K562 (cell line): ENCODE measurements at regions not wholly inside any gene's neighbourhood (a gene's known extent, or its start where the extent isn't known, plus 50 kb on each side); places are given as distances from the start of the nearest gene placed in this dataset.
"Not testable (repeated sequence)": the region's sequence is repeated elsewhere in the genome, so short reads cannot be mapped to it uniquely, and the experiment has no call there.

Experiments used
- E2F1 ChIP-seq: sonication (generic); formaldehyde crosslinking; IDR thresholded peaks from 2 replicates; pipeline ENCODE4 v1.8.1; 2023; ENCODE audit warnings: mild to moderate bottlenecking, missing genetic modification reagents, moderate library complexity
- JUND ChIP-seq, 2 experiments: IDR thresholded peaks; 2 replicates in 1 of 2; 3 replicates in 1 of 2; pipeline ENCODE4 v1.6.1; 2011; ENCODE audit warnings: borderline replicate concordance in 2 of 2, low read depth in 2 of 2, low read length in 2 of 2, improper control_type of control experiment in 1 of 2, missing biosample characterization in 1 of 2, missing genetic modification characterization in 1 of 2, missing genetic modification reagents in 1 of 2
- SIN3B ChIP-seq: fragments of 450-650 bp; IDR thresholded peaks from 2 replicates; pipeline ENCODE4 v1.6.1; 2017; ENCODE audit warnings: low read depth, mild to moderate bottlenecking, moderate library complexity
- SMARCC2 ChIP-seq: fragments of 450-650 bp; IDR thresholded peaks from 2 replicates; pipeline ENCODE4 v1.6.1; 2017; ENCODE audit warnings: antibody characterized with exemption, moderate library complexity, mild to moderate bottlenecking, low read depth
- ZNF398 ChIP-seq: fragments of 250-450 bp; sonication (Bioruptor Pico); IDR thresholded peaks from 2 replicates; pipeline ENCODE4 v1.8.0; 2021; ENCODE audit warnings: moderate library complexity, mild to moderate bottlenecking, inconsistent platforms

GRCh38 chr4:19556276-19556675, 695.4 kb upstream of the SLIT2 start:
- TF ChIP-seq SMARCC2; SIN3B; ZNF398 (CRISPR knock-in tag); JUND (IDR thresholded peaks at IDR 0.05; ENCODE audit: borderline replicate concordance, low read depth, low read length); JUND (tag; IDR thresholded peaks at IDR 0.05; ENCODE audit: borderline replicate concordance, low read depth, low read length); E2F1 (CRISPR knock-in tag): not testable (repeated sequence)
